Hematopoietic multipotent progenitor cell treated with erythropoietin and hydrocortisone succinate and interleukin-3 and kit ligand, for 15 days (in vitro differentiated cells): ENCODE measurements at regions not wholly inside any gene's neighbourhood (a gene's known extent, or its start where the extent isn't known, plus 50 kb on each side); places are given as distances from the start of the nearest gene placed in this dataset.

Experiments used
- DNase-seq: peaks from one replicate; pipeline ENCODE4 v3.0.0-alpha.2; 2015; ENCODE audit warnings: low spot score

DNA sequence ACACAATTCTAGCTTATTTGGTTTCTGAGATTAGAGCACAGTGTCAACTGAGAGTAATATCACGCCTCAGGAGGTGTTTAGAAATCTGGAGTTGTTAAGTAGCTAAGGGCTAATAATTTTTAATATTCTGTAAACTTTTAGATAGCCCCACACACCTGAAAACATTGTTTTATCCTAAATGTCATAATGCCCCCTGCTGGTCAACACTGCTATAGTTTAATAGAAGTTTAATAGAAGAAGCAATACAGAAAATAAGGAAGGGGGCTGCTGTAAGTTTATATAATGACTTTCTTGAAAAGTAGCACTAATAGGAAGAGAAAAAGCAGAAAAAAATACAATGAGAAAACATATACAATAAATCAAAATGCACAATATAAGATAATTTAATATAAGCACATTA lies 516.4 kb upstream of the PCDH11Y start:
- DNase-seq, result peak; percentile 1
